Nephron progenitor cell (in vitro differentiated cells): ENCODE measurements at regions not wholly inside any gene's neighbourhood (a gene's known extent, or its start where the extent isn't known, plus 50 kb on each side); places are given as distances from the start of the nearest gene placed in this dataset.
"Not testable (repeated sequence)": the region's sequence is repeated elsewhere in the genome, so short reads cannot be mapped to it uniquely, and the experiment has no call there.

Experiments used
- DNase-seq: peaks from one replicate; pipeline ENCODE4 v3.0.0; 2021
- H3K27ac Mint-ChIP-seq: 2 replicates; pipeline ENCODE4 v1.8.0; 2021; ENCODE audit warnings: mild to moderate bottlenecking, moderate library complexity, mixed read lengths
- H3K27me3 Mint-ChIP-seq: 2 replicates; pipeline ENCODE4 v1.8.0; 2021; ENCODE audit warnings: mild to moderate bottlenecking, low read depth, mixed read lengths; ENCODE audit not compliant: poor library complexity
- H3K36me3 Mint-ChIP-seq: 2 replicates; pipeline ENCODE4 v1.8.0; 2021; ENCODE audit warnings: low read depth, mixed read lengths
- H3K4me1 Mint-ChIP-seq: 2 replicates; pipeline ENCODE4 v1.8.0; 2021; ENCODE audit warnings: mixed read lengths
- H3K4me3 Mint-ChIP-seq: 2 replicates; pipeline ENCODE4 v1.8.0; 2021; ENCODE audit warnings: mild to moderate bottlenecking, moderate library complexity, mixed read lengths
- H3K9me3 Mint-ChIP-seq: 2 replicates; pipeline ENCODE4 v1.8.0; 2021; ENCODE audit warnings: mild to moderate bottlenecking, moderate library complexity, mixed read lengths
- TF ChIP-seq, protein P1 (sequence below): fragments of 200-600 bp; sonication (generic); IDR thresholded peaks from 2 replicates; pipeline ENCODE4 v1.5.0; 2021; ENCODE audit warnings: antibody characterized with exemption

DNA sequence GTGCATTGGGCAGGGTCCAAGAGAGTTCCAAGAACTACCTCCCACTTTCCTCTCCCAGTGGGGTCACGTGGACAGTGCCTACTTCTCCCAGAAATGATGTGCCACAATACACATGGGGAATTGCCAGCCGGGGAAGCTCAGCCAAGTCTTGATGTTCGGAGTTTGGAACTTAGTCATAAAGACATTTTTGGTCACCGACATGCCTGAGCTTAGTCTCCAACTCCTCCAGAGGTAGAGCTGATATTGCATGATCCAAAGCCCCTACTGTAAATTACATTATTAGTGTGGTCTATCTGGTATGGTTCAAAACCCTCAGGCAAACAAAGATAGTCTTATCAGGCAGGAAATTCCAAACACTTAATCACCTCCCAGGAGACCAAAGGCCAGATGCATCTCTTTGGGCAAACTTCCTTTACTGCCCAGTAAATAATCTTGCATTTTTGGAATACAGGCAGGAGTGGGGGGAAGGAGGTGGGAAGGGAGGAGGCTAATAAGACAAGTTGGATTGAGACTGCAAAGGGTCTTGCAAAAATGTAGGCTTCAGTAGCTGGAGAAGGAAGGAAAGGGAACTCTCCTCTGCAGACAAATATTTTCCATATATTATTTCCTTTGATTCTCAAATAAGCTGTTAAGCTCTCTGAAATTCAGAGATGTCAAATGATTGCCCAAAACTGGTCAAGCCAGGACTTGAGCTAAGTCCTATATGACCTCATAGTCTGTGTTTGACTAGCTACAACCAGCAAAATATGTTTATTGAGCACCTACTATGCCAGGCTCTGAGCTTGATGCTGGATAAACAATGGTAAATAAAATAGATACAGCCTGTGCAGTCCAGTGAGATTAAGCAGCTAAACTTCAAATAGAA lies 99.4 kb downstream of the DRD1 start:
- Mint-ChIP-seq H3K9me3 (peaks cover 6% of the 10 kb centered on the region), H3K4me3 (no peak overlapping the region), H3K36me3 (no peaks in the 10 kb centered on the region), H3K4me1 (no peaks in the 10 kb centered on the region), H3K27me3 (peaks cover 44% of the 10 kb centered on the region), H3K27ac (no peak overlapping the region)
- TF ChIP-seq, protein P1, sequence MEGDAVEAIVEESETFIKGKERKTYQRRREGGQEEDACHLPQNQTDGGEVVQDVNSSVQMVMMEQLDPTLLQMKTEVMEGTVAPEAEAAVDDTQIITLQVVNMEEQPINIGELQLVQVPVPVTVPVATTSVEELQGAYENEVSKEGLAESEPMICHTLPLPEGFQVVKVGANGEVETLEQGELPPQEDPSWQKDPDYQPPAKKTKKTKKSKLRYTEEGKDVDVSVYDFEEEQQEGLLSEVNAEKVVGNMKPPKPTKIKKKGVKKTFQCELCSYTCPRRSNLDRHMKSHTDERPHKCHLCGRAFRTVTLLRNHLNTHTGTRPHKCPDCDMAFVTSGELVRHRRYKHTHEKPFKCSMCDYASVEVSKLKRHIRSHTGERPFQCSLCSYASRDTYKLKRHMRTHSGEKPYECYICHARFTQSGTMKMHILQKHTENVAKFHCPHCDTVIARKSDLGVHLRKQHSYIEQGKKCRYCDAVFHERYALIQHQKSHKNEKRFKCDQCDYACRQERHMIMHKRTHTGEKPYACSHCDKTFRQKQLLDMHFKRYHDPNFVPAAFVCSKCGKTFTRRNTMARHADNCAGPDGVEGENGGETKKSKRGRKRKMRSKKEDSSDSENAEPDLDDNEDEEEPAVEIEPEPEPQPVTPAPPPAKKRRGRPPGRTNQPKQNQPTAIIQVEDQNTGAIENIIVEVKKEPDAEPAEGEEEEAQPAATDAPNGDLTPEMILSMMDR, result no peak
- no peak for DNase-seq

DNA sequence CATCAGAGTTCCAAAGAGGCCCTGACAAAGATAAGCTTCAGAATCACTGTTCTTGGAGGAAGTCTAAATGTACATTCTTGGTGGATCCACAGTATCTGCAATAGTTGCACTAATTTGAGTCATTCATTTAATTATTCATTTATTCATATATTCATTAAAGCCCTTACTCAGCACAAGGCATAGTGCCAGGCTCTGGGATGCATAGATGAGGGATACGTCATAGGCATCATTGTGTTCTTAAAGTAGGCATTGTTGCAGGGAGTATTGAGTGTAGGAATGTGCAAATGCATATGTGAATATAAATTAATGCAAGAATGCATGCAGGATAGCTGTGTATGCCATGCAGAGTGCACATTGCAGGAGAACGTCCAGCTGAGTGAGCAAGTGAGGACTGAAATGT lies 100.7 kb downstream of the DRD1 start:
- H3K27me3 Mint-ChIP-seq, result peaks cover 34% of the 10 kb centered on the region
- no peak for DNase-seq
- no peak overlapping the region for H3K4me3 Mint-ChIP-seq
- TF ChIP-seq, protein P1, result no peak
- H3K36me3 Mint-ChIP-seq, result no peaks in the 10 kb centered on the region
- H3K27ac Mint-ChIP-seq, result no peak overlapping the region
- no peaks in the 10 kb centered on the region for H3K4me1 Mint-ChIP-seq
- peaks cover 6% of the 10 kb centered on the region for H3K9me3 Mint-ChIP-seq

- H3K4me1 Mint-ChIP-seq, result peaks cover 5% of the 10 kb centered on the region
- no peak overlapping the region for H3K4me3 Mint-ChIP-seq
- H3K36me3 Mint-ChIP-seq, result no peaks in the 10 kb centered on the region
- peaks cover 28% of the 10 kb centered on the region for H3K27me3 Mint-ChIP-seq
- H3K9me3 Mint-ChIP-seq, result peaks cover 6% of the 10 kb centered on the region
- DNase-seq, result no peak
- H3K27ac Mint-ChIP-seq, result no peak overlapping the region
- TF ChIP-seq, protein P1, result no peak
These were observed 103.8 kb downstream of the DRD1 start for GRCh38 chr5:175340180-175340579.

DNA sequence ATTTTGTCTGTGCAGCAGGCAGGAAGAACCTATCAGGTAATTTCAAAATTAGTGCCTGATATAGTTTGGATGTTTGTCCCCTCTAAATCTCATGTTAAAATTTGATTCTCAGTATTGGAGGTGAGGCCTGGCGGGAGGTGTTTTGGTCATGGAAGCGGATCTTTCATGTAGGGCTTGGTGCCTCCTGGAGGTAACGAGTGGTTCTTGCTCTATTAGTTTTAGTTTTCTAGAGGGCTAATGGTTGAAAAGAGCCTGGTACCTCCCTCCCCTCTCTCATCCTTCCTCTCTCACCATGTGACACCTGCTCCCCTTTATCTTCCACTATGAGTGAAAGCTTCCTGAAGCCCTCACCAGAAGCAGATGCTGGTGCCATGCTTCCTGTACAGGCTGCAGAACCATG lies 106.3 kb downstream of the DRD1 start:
- H3K36me3 Mint-ChIP-seq, result no peaks in the 10 kb centered on the region
- H3K9me3 Mint-ChIP-seq, result no peaks in the 10 kb centered on the region
- TF ChIP-seq, protein P1, result no peak

GRCh38 chr5:175336781-175337180 lies 107.2 kb downstream of the DRD1 start:
- H3K9me3 Mint-ChIP-seq, result no peaks in the 10 kb centered on the region
- H3K27me3 Mint-ChIP-seq, result peaks cover 26% of the 10 kb centered on the region
- H3K36me3 Mint-ChIP-seq, result no peaks in the 10 kb centered on the region
- TF ChIP-seq, protein P1, result no peak
- H3K27ac Mint-ChIP-seq, result no peak overlapping the region
- no peak for DNase-seq
- H3K4me3 Mint-ChIP-seq, result no peak overlapping the region
- H3K4me1 Mint-ChIP-seq, result peaks cover 5% of the 10 kb centered on the region

More for the DNA sequence above, 106.3 kb downstream of the DRD1 start:
- Mint-ChIP-seq H3K4me1 (peaks cover 5% of the 10 kb centered on the region), H3K4me3 (no peak overlapping the region), H3K27me3 (peaks cover 24% of the 10 kb centered on the region), H3K27ac (no peak overlapping the region)
- no peak for DNase-seq

GRCh38 chr5:175335691-175336090 lies 108.3 kb downstream of the DRD1 start:
- Mint-ChIP-seq H3K27ac (no peak overlapping the region), H3K27me3 (peaks cover 22% of the 10 kb centered on the region), H3K9me3 (no peaks in the 10 kb centered on the region), H3K36me3 (no peaks in the 10 kb centered on the region), H3K4me1 (peaks cover 5% of the 10 kb centered on the region), H3K4me3 (no peak overlapping the region)
- DNase-seq, result no peak
- TF ChIP-seq, protein P1, result no peak

- not testable (repeated sequence) for H3K27ac Mint-ChIP-seq, H3K4me3 Mint-ChIP-seq, DNase-seq, H3K4me1 Mint-ChIP-seq, H3K9me3 Mint-ChIP-seq, H3K36me3 Mint-ChIP-seq
- peaks cover 35% of the 10 kb centered on the region for H3K27me3 Mint-ChIP-seq
These were observed 112.6 kb downstream of the DRD1 start for GRCh38 chr5:175331173-175332036.
